Gastrocnemius medialis (tissue), 4 donors: ENCODE measurements at regions not wholly inside any gene's neighbourhood (a gene's known extent, or its start where the extent isn't known, plus 50 kb on each side); places are given as distances from the start of the nearest gene placed in this dataset.

Source experiments
- CTCF ChIP-seq, 5 experiments: fragments of 450-650 bp in 3 of 5; fragments of 200-600 bp in 2 of 5; sonication (generic) in 2 of 5; IDR thresholded peaks in 4 of 5; conservative IDR thresholded peaks in 1 of 5; 1 replicate in 4 of 5; 2 replicates in 1 of 5; pipeline ENCODE4 v1.5.1; 2016 to 2019; ENCODE audit warnings: antibody characterized with exemption in 5 of 5, mild to moderate bottlenecking in 3 of 5, moderate library complexity in 3 of 5
- POLR2A ChIP-seq, 2 donors: fragments of 450-650 bp; IDR thresholded peaks; one replicate each; pipeline ENCODE4 v1.6.1; 2017; ENCODE audit warnings: antibody characterized with exemption in 2 of 2, mild to moderate bottlenecking in 2 of 2, moderate library complexity in 2 of 2

- TF ChIP-seq CTCF (IDR thresholded peaks at IDR 0.05 in 4 of 5, conservative IDR thresholded peaks at IDR 0.05 in 1 of 5) (no peak), POLR2A (IDR thresholded peaks at IDR 0.05) (no peak)
Observed at GRCh38 chr18:38663270-38663669, 1097.7 kb upstream of the CELF4 start.
